HUES64 (cell line): ENCODE measurements at regions not wholly inside any gene's neighbourhood (a gene's known extent, or its start where the extent isn't known, plus 50 kb on each side); places are given as distances from the start of the nearest gene placed in this dataset.

ENCODE experiments used
- H3K27ac ChIP-seq: 2 replicates; pipeline ENCODE4 v1.7.0; 2013; ENCODE audit warnings: low read depth, low read length, inconsistent platforms
- H3K27me3 ChIP-seq: 2 replicates; pipeline ENCODE4 v1.6.1; 2013; ENCODE audit warnings: mild to moderate bottlenecking, low read length; ENCODE audit not compliant: insufficient read depth
- H3K36me3 ChIP-seq: 2 replicates; pipeline ENCODE4 v1.6.1; 2013; ENCODE audit warnings: mild to moderate bottlenecking, low read length; ENCODE audit not compliant: insufficient read depth
- H3K4me1 ChIP-seq: 2 replicates; pipeline ENCODE4 v1.6.1; 2013; ENCODE audit warnings: mild to moderate bottlenecking, low read length, moderate library complexity; ENCODE audit not compliant: insufficient read depth
- H3K4me3 ChIP-seq: 2 replicates; pipeline ENCODE4 v1.5.1; 2013; ENCODE audit warnings: mild to moderate bottlenecking, low read length, moderate library complexity
- H3K9ac ChIP-seq: 2 replicates; pipeline ENCODE4 v1.6.1; 2013; ENCODE audit warnings: mild to moderate bottlenecking, low read depth, low read length
- H3K9me3 ChIP-seq: 2 replicates; pipeline ENCODE4 v1.6.1; 2013; ENCODE audit warnings: low read depth, low read length; ENCODE audit not compliant: insufficient read depth
- WGBS: fragments of 150-250, 120-280 bp; methylation state at CpG from one replicate; pipeline ENCODE4 v1.1.7; 2013; ENCODE audit warnings: missing lambda C conversion rate; 5-methylcytosine and 5-hydroxymethylcytosine counted together

GRCh38 chr18:65464361-65464760 lies 286.5 kb upstream of the CDH7 start:
- 96% methylated on average over 1 of the region's 1 CpG for WGBS
- H3K9me3 ChIP-seq, result no peaks in the 10 kb centered on the region

GRCh38 chr18:65459741-65460140 lies 291.1 kb upstream of the CDH7 start:
- 98% methylated on average over 3 of the region's 3 CpGs for WGBS
- Histone ChIP-seq H3K9me3 (no peaks in the 10 kb centered on the region), H3K9ac (no peak overlapping the region), H3K27me3 (no peaks in the 10 kb centered on the region), H3K4me1 (no peaks in the 10 kb centered on the region), H3K27ac (no peak overlapping the region), H3K4me3 (no peak overlapping the region), H3K36me3 (no peaks in the 10 kb centered on the region)

More at GRCh38 chr18:65464361-65464760, 286.5 kb upstream of the CDH7 start:
- Histone ChIP-seq H3K4me3 (no peak overlapping the region), H3K27ac (no peak overlapping the region), H3K9ac (no peak overlapping the region), H3K36me3 (no peaks in the 10 kb centered on the region), H3K4me1 (no peaks in the 10 kb centered on the region), H3K27me3 (no peaks in the 10 kb centered on the region)

- H3K4me1 ChIP-seq, result no peaks in the 10 kb centered on the region
- no peaks in the 10 kb centered on the region for H3K9me3 ChIP-seq
- WGBS, result 100% methylated on average over 1 of the region's 1 CpG
- H3K27me3 ChIP-seq, result no peaks in the 10 kb centered on the region
- no peak overlapping the region for H3K9ac ChIP-seq
- no peak overlapping the region for H3K4me3 ChIP-seq
- H3K27ac ChIP-seq, result no peak overlapping the region
- H3K36me3 ChIP-seq, result no peaks in the 10 kb centered on the region
Measured at GRCh38 chr18:65458871-65459270, 291.9 kb upstream of the CDH7 start.

- no peaks in the 10 kb centered on the region for H3K27me3 ChIP-seq
- H3K36me3 ChIP-seq, result no peaks in the 10 kb centered on the region
- WGBS, result 89% methylated on average over 3 of the region's 3 CpGs
- H3K9me3 ChIP-seq, result no peaks in the 10 kb centered on the region
- H3K4me3 ChIP-seq, result no peak overlapping the region
- H3K4me1 ChIP-seq, result no peaks in the 10 kb centered on the region
- H3K9ac ChIP-seq, result no peak overlapping the region
- no peak overlapping the region for H3K27ac ChIP-seq
Measured at GRCh38 chr18:65439188-65439587, 311.6 kb upstream of the CDH7 start.

GRCh38 chr18:65436430-65436829 lies 314.4 kb upstream of the CDH7 start:
- Histone ChIP-seq H3K27ac (no peak overlapping the region), H3K9ac (no peak overlapping the region), H3K9me3 (no peaks in the 10 kb centered on the region), H3K4me3 (no peak overlapping the region), H3K4me1 (no peaks in the 10 kb centered on the region), H3K27me3 (no peaks in the 10 kb centered on the region), H3K36me3 (no peaks in the 10 kb centered on the region)
- WGBS, result 96% methylated on average over 4 of the region's 4 CpGs

GRCh38 chr18:65435534-65435933 lies 315.3 kb upstream of the CDH7 start:
- no peak overlapping the region for H3K9ac ChIP-seq
- 97% methylated on average over 2 of the region's 2 CpGs for WGBS
- H3K27ac ChIP-seq, result no peak overlapping the region
- no peaks in the 10 kb centered on the region for H3K9me3 ChIP-seq
- no peaks in the 10 kb centered on the region for H3K27me3 ChIP-seq
- no peaks in the 10 kb centered on the region for H3K36me3 ChIP-seq
- H3K4me3 ChIP-seq, result no peak overlapping the region
- no peaks in the 10 kb centered on the region for H3K4me1 ChIP-seq

- Histone ChIP-seq H3K27me3 (no peaks in the 10 kb centered on the region), H3K36me3 (no peaks in the 10 kb centered on the region), H3K4me1 (no peaks in the 10 kb centered on the region), H3K9ac (no peak overlapping the region), H3K9me3 (no peaks in the 10 kb centered on the region), H3K4me3 (no peak overlapping the region), H3K27ac (no peak overlapping the region)
- WGBS, result 94% methylated on average over 4 of the region's 4 CpGs
Measured at GRCh38 chr18:65429601-65430000, 321.2 kb upstream of the CDH7 start.

GRCh38 chr18:65425366-65425765 lies 325.4 kb upstream of the CDH7 start:
- Histone ChIP-seq H3K27ac (no peak overlapping the region), H3K27me3 (no peaks in the 10 kb centered on the region), H3K4me3 (no peak overlapping the region), H3K4me1 (no peaks in the 10 kb centered on the region), H3K9me3 (no peaks in the 10 kb centered on the region), H3K9ac (no peak overlapping the region), H3K36me3 (no peaks in the 10 kb centered on the region)
- WGBS, result 92% methylated on average over 3 of the region's 3 CpGs

GRCh38 chr18:65423776-65424175 lies 327.0 kb upstream of the CDH7 start:
- Histone ChIP-seq H3K9ac (no peak overlapping the region), H3K27me3 (no peaks in the 10 kb centered on the region), H3K27ac (no peak overlapping the region), H3K4me3 (no peak overlapping the region), H3K36me3 (no peaks in the 10 kb centered on the region), H3K4me1 (no peaks in the 10 kb centered on the region), H3K9me3 (no peaks in the 10 kb centered on the region)
- WGBS, result 96% methylated on average over 4 of the region's 4 CpGs

- WGBS, result 92% methylated on average over 2 of the region's 2 CpGs
- Histone ChIP-seq H3K27me3 (no peaks in the 10 kb centered on the region), H3K4me3 (no peak overlapping the region), H3K9me3 (no peaks in the 10 kb centered on the region), H3K9ac (no peak overlapping the region), H3K36me3 (no peaks in the 10 kb centered on the region), H3K4me1 (no peaks in the 10 kb centered on the region), H3K27ac (no peak overlapping the region)
Measured at GRCh38 chr18:65422544-65423136, 328.2 kb upstream of the CDH7 start.

GRCh38 chr18:65415098-65415497 lies 335.7 kb upstream of the CDH7 start:
- peaks cover 5% of the 10 kb centered on the region; the same call in 1 of the 2 replicates for H3K4me1 ChIP-seq
- peaks cover 5% of the 10 kb centered on the region; the same call in 1 of the 2 replicates for H3K9me3 ChIP-seq
- no peak overlapping the region for H3K27ac ChIP-seq
- H3K27me3 ChIP-seq, result no peaks in the 10 kb centered on the region
- H3K36me3 ChIP-seq, result no peaks in the 10 kb centered on the region
- no peak overlapping the region for H3K4me3 ChIP-seq
- no peak overlapping the region for H3K9ac ChIP-seq

- Histone ChIP-seq H3K9ac (no peak overlapping the region), H3K36me3 (no peaks in the 10 kb centered on the region), H3K9me3 (peaks cover 5% of the 10 kb centered on the region; the same call in 1 of the 2 replicates), H3K27me3 (no peaks in the 10 kb centered on the region), H3K4me3 (no peak overlapping the region), H3K4me1 (peaks cover 5% of the 10 kb centered on the region; the same call in 1 of the 2 replicates), H3K27ac (no peak overlapping the region)
- WGBS, result 100% methylated on average over 1 of the region's 1 CpG
Measured at GRCh38 chr18:65414501-65414900, 336.3 kb upstream of the CDH7 start.
